A204.1 (cell line): ENCODE measurements at regions not wholly inside any gene's neighbourhood (a gene's known extent, or its start where the extent isn't known, plus 50 kb on each side); places are given as distances from the start of the nearest gene placed in this dataset.
"Not testable (repeated sequence)": the region's sequence is repeated elsewhere in the genome, so short reads cannot be mapped to it uniquely, and the experiment has no call there.

Source experiments
- FAIRE-seq: peaks from 2 replicates; lab custom pipeline; 2012; peaks lifted over from hg19 to GRCh38; lab: Jason Lieb, UNC

DNA sequence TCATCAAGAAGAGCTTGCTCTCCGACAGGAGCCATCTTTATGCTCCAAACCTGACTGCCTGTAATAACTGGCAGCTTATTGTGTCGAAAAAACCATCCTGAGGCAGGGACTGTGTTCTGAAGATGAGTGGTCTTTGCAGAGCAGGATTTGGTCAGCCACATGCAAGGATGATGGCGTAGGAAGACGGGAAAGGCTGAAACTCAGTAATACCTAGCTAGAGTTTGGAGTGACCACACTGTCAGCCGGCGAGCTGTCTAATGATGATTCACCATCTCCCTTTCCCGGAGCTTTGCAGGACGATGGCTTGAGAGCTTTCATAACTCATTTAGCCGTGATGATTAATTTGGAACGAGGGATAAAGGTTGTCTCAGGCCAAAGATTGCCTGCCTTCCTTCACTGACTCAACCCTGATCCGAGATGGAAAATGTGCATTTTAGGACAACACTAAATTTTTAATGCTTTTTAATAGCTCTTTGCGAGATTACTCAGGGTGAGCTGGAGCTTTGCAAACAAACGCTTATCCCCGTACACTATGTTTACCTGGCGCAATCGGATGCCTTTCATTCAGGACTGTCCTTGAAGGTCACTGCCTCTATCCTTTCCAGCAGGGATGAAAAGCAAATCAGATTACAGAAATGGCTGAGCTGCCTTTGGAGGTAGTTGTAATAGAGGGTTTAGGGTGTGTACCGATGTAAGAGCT is 288.5 kb downstream of the ASMT start:
- FAIRE-seq: no peak

DNA sequence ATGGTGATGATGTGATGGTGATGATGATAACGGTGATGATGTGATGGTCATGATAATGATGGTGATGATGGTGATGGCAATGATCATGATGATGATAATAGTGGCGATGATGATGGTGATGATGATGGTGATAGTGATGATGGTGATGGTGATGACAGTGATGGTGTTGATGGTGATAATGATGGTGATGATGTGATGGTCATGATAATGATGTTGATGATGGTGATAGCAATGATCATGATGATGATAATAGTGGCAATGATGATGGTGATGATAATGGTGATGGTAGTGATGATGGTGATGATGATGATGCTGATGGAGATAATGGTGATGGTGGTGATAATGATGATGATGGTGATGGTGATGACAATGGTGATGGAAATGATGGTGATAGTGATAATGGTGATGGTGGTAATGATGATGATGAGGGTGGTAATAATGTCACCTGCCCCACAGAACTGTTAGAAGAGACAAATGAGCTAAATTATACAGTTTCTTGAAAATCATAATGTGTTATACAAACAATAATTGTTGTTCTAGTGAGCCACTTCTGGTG is 289.9 kb downstream of the ASMT start:
- no peak for FAIRE-seq

DNA sequence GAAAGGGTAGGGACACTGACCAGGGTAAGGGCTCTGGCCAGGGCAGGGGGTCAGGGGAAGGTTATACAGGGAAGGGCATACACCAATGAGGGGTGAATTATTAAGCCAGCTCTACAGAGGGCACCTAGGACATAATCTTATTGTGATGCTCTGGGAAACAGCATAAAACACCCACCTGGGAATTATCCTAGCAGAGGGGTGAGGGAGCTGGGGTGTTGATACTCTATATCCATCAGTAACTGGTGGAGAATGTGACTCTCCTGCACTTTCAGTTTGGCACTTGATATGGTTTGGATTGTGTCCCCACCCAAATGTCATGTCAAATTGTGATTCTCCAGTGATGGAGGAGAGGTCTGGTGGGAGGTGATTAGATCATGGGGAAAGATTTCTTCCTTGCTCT is 291.2 kb downstream of the ASMT start:
- FAIRE-seq: no peak

DNA sequence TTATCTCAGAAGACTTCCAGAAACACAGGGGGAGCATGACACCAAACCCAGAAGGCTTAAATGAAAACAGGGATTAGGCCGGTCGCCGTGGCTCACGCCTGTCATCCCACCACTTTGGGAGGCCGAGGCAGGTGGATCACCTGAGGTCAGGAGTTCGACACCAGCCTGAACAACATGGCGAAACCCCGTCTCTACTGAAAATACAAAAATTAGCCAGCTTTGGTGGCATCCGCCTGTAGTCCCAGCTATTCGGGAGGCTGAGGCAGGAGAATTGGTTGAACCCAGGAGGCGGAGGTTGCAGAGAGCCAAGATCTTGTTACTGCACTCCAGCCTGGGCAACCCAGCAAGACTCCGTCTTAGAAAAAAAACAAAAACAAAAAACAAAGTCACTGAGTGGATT is 294.1 kb downstream of the ASMT start:
- FAIRE-seq: not testable (repeated sequence)

DNA sequence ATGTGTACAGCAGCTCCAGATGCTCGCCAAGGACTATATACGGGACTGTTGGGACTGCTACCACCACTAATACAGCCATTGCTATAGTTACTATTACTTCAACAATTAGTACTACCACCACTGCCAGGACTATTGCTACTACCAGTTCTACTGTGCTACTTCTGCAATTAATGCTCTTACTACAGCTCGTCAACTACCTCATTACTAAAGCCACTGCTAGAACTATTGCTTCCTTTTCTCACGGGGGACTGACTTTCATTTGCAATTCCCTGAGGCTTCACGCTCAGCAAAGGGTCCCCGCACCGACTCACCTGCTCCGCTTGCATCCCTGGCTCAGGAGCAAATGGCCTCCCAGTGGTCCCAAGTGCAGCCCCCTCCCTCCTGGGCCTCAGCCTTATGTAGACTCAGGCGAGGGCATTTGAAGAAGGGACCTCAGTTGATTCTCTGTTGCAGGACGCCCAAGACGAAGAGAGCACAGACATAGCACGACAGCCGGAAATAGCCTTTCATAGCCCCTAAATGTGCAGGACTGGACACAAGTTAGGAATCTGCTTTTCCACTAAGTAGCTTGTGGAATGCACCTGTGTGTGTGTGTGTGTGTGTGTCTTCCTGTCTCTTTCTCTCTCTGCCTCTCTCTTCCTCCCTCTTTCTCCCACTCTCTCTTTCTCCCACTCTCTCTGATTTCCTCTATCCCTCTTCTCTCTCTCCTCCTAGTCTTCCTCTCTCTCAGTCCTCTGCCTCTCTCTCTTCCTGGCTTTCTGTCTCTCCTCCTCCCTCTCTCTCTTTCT is 294.8 kb downstream of the ASMT start:
- FAIRE-seq: no peak

DNA sequence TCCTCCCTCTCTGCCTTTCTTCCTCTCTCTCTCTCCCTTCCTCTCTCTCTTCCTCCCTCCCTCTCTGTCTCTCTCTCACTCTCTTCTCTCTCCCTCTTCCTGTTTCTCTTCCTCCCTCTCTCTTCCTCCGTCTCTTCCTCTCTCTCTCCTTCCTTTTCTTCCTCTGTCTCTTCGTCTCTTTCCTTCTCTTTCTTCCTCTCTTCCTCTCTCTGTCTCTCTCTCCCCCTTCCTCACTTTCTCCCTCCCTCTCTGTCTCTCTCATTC is 295.3 kb downstream of the ASMT start:
- no peak for FAIRE-seq

DNA sequence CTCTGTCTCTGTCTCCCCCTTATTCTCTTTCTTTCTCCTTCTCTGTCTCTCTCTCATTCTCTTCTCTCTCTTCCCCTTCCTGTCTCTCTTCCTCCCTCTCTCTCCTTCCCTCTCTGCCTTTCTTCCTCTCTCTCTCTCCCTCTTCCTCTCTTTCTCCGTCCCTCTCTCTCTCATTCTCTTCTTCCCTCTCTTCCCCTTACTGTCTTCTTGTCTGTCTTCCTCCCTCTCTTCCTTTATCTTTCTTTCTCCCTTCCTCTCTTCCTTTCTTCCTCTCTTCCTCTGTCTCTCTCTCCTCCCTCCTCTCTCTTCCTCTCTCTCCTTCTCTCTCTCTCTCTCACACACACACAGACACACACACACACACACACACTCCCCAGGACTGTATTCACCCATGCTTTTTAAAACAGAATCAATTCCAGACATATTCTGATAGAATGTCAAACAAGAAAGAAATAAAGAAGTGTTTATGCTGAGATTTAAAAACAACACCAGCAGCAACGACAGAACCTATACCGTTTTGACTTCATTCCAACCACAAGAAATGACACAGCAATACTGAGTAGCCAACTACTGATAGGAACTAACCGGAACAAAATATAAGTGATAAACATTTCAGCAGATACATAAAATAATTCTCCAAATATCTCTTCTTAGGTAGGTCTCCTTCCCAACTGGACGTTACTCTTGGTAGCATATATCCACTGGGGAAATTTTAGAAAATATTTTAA is 296.7 kb downstream of the ASMT start:
- no peak for FAIRE-seq

DNA sequence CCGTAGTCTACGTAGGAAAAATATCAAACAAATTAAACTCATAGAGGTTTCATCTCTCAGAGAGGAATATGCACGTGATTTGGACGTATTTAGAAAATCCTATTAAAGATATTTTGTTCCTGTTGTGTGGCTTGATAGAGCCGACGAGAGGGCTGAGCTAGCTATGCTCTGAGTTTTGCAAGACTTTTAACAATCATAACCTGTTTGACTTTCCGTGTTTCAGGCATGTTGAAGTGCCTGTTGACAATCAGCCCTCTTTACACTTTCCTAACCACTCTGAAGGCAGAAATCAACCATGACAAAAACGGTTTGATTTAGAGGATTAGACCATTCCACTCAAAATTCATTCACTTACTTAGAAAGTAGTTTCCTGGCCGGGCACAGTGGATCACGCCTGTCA is 297.3 kb downstream of the ASMT start:
- FAIRE-seq: no peak

DNA sequence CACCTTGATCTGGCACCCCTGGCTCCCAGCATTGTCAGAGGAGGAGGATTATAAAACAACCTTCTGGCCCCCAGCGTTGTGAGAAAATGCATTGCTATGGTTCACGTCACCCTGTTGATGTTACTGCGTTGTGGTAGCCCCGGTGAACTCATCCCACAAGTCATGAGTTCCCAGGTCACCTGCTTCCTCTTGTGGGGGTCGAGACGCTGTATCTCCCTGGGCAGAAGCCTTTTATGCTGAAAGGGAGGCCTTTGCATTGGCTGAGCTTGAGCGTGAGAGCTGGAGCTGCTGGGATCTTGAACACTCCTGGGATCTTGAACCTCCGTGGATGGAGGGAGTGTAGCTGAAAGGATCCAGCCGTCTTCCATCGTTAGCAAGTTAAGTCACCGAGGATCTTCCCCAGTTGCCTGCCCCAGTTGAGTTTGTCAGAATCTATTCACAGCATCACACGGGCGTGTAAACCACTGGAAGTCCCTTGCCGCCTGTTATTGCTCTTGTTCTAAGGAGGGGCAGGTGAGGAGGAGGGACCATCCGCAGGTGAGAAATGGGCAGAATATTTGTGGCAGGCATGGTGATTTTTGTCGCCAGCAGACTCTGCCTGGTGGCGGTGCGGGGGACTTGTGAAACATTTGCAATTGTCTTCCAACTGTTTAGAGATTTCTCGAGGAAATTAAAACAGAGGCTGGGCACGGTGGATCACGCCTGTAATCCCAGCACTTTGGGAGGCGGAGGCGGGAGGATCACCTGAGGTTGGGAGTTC is 299.9 kb downstream of the ASMT start:
- FAIRE-seq: no peak

DNA sequence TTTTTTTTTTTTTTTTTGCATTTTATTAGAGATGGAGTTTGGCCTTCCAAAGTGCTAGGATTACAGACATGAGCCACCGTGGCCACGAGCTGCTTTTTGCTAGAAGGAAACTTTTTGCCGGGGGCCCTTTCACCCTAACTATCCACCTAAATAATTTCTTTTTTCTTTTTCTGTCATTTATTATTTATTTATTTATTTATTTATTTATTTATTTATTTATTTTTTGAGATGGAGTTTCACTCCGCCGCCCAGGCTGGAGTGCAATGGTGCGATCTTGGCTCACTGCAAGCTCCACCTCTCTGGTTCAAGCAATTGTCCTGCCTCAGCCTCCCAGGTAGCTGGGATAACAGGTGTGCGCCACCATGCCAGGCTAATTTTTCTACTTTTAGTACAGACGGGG is 303.9 kb downstream of the ASMT start:
- no peak for FAIRE-seq

DNA sequence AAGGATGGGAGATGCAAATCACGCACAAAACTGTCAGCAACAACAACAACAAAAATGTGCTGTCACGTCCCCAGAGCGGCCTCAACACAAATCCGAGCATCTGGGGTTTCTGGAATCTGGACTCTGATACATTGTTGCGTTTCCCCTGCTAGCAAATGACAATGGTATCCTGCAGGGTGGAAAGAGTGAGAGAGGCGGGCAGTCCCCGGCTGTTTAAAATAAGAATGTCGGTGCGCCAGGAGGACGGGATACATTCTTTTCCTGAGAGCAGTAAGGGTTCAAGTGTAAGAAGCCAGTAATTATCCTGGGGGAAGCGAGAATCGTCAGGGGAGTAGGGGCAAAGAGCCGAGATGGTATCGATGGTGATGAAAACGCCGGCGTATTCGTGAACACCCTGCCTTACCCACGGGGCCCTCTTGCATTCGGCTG is 310.2 kb downstream of the ASMT start:
- no peak for FAIRE-seq

DNA sequence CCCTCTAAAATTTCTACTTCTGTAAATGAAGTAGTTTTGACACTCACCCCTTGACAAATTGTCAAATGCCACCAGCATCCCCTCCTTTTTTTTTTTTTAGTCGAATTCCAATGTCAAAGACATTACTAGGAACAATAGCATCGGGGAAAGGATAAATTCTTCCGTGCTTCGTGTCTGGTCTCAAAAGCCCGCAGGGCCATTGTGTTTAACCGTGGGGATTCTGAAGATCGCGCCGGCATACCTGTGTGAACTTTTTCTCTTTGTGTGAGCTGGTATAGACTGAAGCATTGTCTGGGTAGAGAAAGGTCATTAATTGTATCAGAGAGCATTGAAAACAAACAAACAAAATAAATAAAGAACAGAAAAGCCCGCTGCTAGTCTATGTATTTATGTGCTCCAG is 313.9 kb downstream of the ASMT start:
- no peak for FAIRE-seq

DNA sequence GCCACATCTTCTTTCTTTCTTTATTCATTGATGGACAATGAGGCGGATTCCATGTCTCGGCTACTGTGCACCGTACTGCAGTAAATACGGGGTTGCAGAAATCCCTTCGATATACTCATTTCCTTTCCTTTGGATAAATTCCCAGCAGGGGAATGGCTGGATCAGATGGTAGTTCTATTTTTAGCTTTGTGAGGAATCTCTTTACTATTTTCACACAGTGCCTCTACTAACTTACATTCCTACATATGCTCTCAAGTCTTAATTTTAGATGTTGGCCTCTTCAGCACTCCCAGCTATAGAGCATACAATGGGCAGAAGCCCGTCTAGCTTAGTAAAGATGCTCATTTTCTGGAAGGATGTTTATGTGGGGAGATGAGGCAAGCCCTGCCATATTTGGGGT is 317.4 kb downstream of the ASMT start:
- no peak for FAIRE-seq

DNA sequence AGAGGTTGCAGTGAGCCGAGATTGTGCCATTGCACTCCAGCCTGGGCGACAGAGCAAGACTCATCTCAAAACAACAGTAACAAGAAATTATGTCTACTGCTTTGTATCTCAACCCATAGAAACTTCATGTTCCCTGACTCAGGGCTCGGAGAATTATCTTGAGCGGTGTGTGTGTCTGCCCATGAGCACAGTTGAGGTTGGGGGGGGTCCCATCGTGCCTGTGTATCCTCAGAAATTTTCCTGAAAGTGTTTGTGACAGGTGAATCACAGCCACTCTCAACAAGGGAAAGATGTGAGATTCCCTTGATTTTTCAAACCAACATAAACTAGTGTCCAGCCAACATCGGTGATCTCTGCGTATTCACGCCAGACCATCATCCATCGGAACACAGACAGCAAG is 319.1 kb downstream of the ASMT start:
- no peak for FAIRE-seq

DNA sequence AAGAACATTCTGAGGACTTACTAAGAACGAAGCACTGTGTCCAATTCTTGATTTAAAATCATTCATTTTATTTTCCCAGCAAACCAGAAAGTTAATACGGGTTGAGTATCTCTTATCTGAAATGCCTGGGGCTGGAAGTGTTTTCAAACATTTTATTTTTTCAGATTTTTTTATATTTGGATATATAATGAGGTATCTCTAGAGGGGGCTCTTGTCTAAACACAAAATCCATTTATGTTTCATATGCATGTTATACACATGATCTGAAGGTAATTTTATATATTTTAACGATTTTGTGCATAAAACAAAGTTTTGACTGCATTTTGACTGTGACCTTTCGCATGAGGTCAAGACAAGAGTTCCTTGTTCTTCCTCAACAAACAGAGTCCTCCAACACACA is 320.9 kb downstream of the ASMT start:
- peak; percentile 34 for FAIRE-seq

DNA sequence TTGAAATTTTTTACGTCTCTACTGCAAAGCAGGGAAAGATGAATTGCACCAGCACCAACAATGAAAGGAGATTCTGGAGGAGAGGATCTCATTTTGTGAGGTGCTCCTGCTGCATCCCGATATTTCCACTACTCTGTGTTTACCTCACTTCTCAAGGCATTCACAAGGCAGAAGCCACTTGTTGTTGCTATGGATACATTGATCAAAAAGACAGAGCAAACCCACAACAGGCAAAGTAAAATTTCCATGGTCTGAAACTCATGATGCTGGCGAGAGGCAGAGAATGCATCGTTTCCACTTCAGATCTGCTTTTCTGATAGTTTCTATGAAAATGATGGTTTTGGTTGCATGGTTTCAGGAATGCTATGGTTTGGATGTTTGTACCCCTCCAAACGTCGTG is 323.3 kb downstream of the ASMT start:
- FAIRE-seq: no peak

DNA sequence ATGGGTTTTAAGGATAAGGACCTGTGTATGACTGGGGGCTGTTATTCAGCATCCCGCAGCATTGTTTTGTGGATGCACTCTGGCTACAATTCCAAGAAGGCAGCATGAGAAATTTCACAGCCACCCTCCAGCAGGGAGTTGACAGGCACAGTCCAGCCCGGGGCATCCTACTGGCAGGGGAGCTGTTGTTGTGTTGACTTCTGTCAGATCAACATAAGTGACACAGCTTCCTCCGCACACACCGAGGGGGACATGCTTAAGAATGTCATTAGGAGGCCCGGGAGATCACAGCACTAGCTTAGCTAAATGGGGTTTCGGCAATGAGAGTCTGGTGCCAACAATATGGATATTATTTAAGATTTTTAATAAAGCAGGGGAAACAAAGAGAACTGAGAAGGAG is 326.5 kb downstream of the ASMT start:
- no peak for FAIRE-seq

DNA sequence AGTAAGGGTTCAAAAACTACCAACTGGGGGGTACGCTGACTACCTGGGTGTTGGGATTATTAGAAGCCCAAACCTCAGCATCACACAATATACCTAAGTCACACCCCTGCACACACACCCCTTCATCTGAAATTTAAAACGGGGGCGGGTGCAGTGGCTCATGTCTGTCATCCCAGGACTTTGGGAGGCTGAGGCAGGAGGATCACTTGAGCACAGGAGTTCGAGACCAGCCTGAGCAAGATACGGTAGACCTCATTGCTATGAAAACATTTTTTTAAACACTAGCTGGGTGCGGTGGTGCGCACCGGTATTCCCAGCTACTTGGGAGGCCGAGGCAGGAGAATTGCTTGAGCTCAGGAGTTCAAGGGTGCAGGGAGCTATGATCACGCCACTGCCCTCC is 331.0 kb downstream of the ASMT start:
- FAIRE-seq: no peak

DNA sequence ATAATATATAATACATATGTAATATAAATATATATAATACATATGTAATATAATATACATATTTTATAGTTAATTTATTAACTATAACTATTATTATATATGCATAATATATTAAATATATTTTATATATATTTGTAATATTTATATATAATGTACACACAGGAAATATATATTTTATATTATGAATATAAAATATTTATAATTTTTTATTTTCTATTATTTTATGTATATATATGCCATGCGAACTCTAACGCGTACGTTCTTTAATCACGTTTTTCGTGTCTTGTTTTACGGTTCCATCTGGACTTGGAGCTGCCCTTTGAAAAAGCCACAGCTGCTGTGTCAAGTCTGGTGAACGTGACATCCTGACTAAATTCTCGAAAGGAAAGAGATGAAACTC is 332.1 kb downstream of the ASMT start:
- peak; percentile 100 for FAIRE-seq
